WTC11 (cell line): ENCODE measurements at regions not wholly inside any gene's neighbourhood (a gene's known extent, or its start where the extent isn't known, plus 50 kb on each side); places are given as distances from the start of the nearest gene placed in this dataset.

Source experiments
- ATAC-seq: fragments of 200-7000 bp; cut with Tn5 transposase; 2 replicates; pipeline ENCODE4 v1.10.0; 2021; ENCODE audit warnings: mild to moderate bottlenecking, moderate library complexity
- CTCF ChIA-PET: fragments of 300-600 bp; sonication (Branson Sonifier 250); formaldehyde crosslinking; loops from one replicate; lab custom pipeline; 2021; ENCODE audit warnings: antibody characterized with exemption; lab: Charles Lee
- POLR2A ChIA-PET: fragments of 350-600 bp; sonication (Branson Sonifier 250); formaldehyde crosslinking; loops from one replicate; lab custom pipeline; 2021; ENCODE audit warnings: antibody characterized with exemption; lab: Charles Lee
- DNase-seq: peaks from one replicate; pipeline ENCODE4 v3.0.0; 2021; ENCODE audit warnings: low spot score
- H3K27ac Mint-ChIP-seq: 2 replicates; pipeline ENCODE4 v1.8.0; 2021; ENCODE audit warnings: mixed read lengths
- H3K27me3 Mint-ChIP-seq: 2 replicates; pipeline ENCODE4 v1.8.0; 2021; ENCODE audit warnings: low read depth, mild to moderate bottlenecking, moderate library complexity, mixed read lengths
- H3K36me3 Mint-ChIP-seq: 2 replicates; pipeline ENCODE4 v1.8.0; 2021; ENCODE audit warnings: mixed read lengths
- H3K4me1 Mint-ChIP-seq: 2 replicates; pipeline ENCODE4 v1.8.0; 2022; ENCODE audit warnings: mixed read lengths
- H3K4me3 Mint-ChIP-seq: 2 replicates; pipeline ENCODE4 v1.8.0; 2021; ENCODE audit warnings: mild to moderate bottlenecking, moderate library complexity, mixed read lengths
- H3K9me3 Mint-ChIP-seq: 2 replicates; pipeline ENCODE4 v1.8.0; 2021; ENCODE audit warnings: mixed read lengths
- CDX4 ChIP-seq: fragments of 250-450 bp; sonication (Bioruptor Pico); IDR thresholded peaks from 2 replicates; pipeline ENCODE4 v1.9.0; 2021; ENCODE audit warnings: moderate library complexity, mild to moderate bottlenecking, inconsistent platforms, borderline replicate concordance
- ETV6 ChIP-seq: sonication (generic); formaldehyde crosslinking; IDR thresholded peaks from 2 replicates; pipeline ENCODE4 v1.8.1; 2022; ENCODE audit warnings: mild to moderate bottlenecking, missing genetic modification reagents
- KAT7 ChIP-seq: sonication (generic); formaldehyde crosslinking; IDR thresholded peaks from 2 replicates; pipeline ENCODE4 v1.8.1; 2023; ENCODE audit warnings: missing genetic modification reagents, mild to moderate bottlenecking, borderline replicate concordance
- MYBL2 ChIP-seq: sonication (generic); formaldehyde crosslinking; IDR thresholded peaks from 2 replicates; pipeline ENCODE4 v1.8.1; 2023; ENCODE audit warnings: mild to moderate bottlenecking, moderate library complexity, missing genetic modification reagents
- NFYB ChIP-seq: sonication (generic); formaldehyde crosslinking; conservative IDR thresholded peaks from 2 replicates; pipeline ENCODE4 v1.8.0; 2022; ENCODE audit warnings: low read depth, missing genetic modification reagents
- NR2C2 ChIP-seq: sonication (generic); formaldehyde crosslinking; IDR thresholded peaks from 2 replicates; pipeline ENCODE4 v1.8.0; 2022; ENCODE audit warnings: mild to moderate bottlenecking, missing genetic modification reagents
- NR3C1 ChIP-seq: sonication (generic); formaldehyde crosslinking; conservative IDR thresholded peaks from 2 replicates; pipeline ENCODE4 v1.8.1; 2023; ENCODE audit warnings: low read depth, mild to moderate bottlenecking, missing genetic modification reagents
- USF1 ChIP-seq: sonication (generic); formaldehyde crosslinking; IDR thresholded peaks from 2 replicates; pipeline ENCODE4 v1.8.0; 2022; ENCODE audit warnings: mild to moderate bottlenecking, missing genetic modification reagents
- ZBTB43 ChIP-seq: sonication (generic); formaldehyde crosslinking; IDR thresholded peaks from 2 replicates; pipeline ENCODE4 v1.8.1; 2023; ENCODE audit warnings: mild to moderate bottlenecking, missing genetic modification reagents
- ZNF121 ChIP-seq: sonication (generic); formaldehyde crosslinking; IDR thresholded peaks from 2 replicates; pipeline ENCODE4 v1.8.0; 2023; ENCODE audit warnings: missing genetic modification reagents
- ZNF263 ChIP-seq: sonication (generic); formaldehyde crosslinking; IDR thresholded peaks from 2 replicates; pipeline ENCODE4 v1.8.1; 2022; ENCODE audit warnings: low read depth, mild to moderate bottlenecking, moderate library complexity, missing genetic modification reagents
- ZNF281 ChIP-seq: sonication (generic); formaldehyde crosslinking; IDR thresholded peaks from 2 replicates; pipeline ENCODE4 v1.8.0; 2023; ENCODE audit warnings: mild to moderate bottlenecking, missing genetic modification reagents
- ZNF423 ChIP-seq: fragments of 250-450 bp; sonication (Bioruptor Pico); IDR thresholded peaks from 2 replicates; pipeline ENCODE4 v2.1.2; 2022; ENCODE audit warnings: mild to moderate bottlenecking, moderate library complexity
- TF ChIP-seq, protein P1 (sequence below): sonication (generic); formaldehyde crosslinking; IDR thresholded peaks from 2 replicates; pipeline ENCODE4 v1.8.0; 2022; ENCODE audit warnings: mild to moderate bottlenecking, missing genetic modification reagents
- TF ChIP-seq, protein P2 (sequence below): sonication (generic); formaldehyde crosslinking; IDR thresholded peaks from 2 replicates; pipeline ENCODE4 v1.8.1; 2022; ENCODE audit warnings: missing genetic modification reagents, borderline replicate concordance
- TF ChIP-seq, protein P3 (sequence below): fragments of 250-450 bp; sonication (Bioruptor Pico); IDR thresholded peaks from 2 replicates; pipeline ENCODE4 v1.9.0; 2021; ENCODE audit warnings: mild to moderate bottlenecking

DNA sequence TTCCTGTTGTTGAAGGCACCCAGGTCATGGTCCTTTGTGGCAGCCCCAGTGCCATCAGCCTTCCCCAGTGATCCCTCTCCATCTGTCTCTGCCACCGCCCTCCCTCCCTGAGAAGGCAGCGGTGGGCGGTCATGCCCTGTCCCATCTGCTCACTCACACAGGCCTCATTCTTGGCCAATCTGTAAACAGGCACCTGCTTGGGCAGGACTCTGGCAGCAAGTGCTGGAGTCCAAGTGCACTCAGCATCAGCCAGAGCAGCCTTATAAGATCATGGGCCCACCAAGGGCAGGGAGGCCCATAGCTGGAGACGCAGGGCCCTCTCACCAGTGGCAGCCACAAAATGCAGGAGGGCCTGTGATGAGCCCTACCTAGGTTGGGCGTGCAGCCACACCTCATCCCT lies 140.9 kb downstream of the TWIST2 start:
- H3K27me3 Mint-ChIP-seq, result peaks cover under 1% of the 10 kb centered on the region; the same call in 1 of the 2 replicates
- TF ChIP-seq KAT7 (no peak), ZBTB43 (no peak), ZNF263 (no peak), NR3C1 (CRISPR knock-in tag) (no peak), USF1 (CRISPR knock-in tag) (no peak), ETV6 (CRISPR knock-in tag) (no peak), ZNF121 (no peak)
- DNase-seq (no peak), ATAC-seq (no peak)
- ChIA-PET CTCF (no interaction called here), POLR2A (no interaction called here)
- H3K4me1 Mint-ChIP-seq, result peaks cover 6% of the 10 kb centered on the region
- H3K27ac Mint-ChIP-seq, result no peak overlapping the region
- peaks cover 18% of the 10 kb centered on the region for H3K9me3 Mint-ChIP-seq
- H3K36me3 Mint-ChIP-seq, result peaks cover 2% of the 10 kb centered on the region; the same call in 1 of the 2 replicates
- no peak overlapping the region for H3K4me3 Mint-ChIP-seq

DNA sequence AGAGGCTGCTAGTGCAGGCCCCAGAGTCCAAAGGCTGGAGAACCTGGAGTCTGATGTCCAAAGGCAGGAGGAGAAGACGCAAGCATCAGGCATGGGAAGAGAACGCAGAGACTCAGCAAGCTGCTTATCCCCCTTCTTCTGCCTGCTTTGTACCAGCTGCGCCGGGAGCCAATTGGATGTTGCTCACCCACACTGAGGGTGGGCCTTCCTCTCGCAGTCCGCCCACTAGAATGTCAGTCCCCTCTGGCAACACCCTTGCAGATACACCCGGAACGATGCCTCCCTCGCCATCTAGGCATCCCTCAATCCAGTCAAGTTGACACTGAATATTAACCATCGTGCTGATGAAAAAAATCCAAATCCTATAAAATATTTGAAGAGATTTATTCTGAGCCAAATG lies 141.6 kb downstream of the TWIST2 start:
- ChIA-PET CTCF (no interaction called here), POLR2A (no interaction called here)
- H3K9me3 Mint-ChIP-seq, result peaks cover 25% of the 10 kb centered on the region
- H3K4me1 Mint-ChIP-seq, result peaks cover 6% of the 10 kb centered on the region
- no peak overlapping the region for H3K27ac Mint-ChIP-seq
- DNase-seq (no peak), ATAC-seq (no peak)
- H3K27me3 Mint-ChIP-seq, result peaks cover 5% of the 10 kb centered on the region; the same call in 1 of the 2 replicates
- peaks cover 8% of the 10 kb centered on the region for H3K36me3 Mint-ChIP-seq
- no peak overlapping the region for H3K4me3 Mint-ChIP-seq
- TF ChIP-seq MYBL2, result no peak
- no peak for TF ChIP-seq ZBTB43
- no peak for TF ChIP-seq ZNF423
- TF ChIP-seq, protein P1, sequence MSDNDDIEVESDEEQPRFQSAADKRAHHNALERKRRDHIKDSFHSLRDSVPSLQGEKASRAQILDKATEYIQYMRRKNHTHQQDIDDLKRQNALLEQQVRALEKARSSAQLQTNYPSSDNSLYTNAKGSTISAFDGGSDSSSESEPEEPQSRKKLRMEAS, result no peak
- TF ChIP-seq NR2C2, result no peak
- TF ChIP-seq, protein P2, sequence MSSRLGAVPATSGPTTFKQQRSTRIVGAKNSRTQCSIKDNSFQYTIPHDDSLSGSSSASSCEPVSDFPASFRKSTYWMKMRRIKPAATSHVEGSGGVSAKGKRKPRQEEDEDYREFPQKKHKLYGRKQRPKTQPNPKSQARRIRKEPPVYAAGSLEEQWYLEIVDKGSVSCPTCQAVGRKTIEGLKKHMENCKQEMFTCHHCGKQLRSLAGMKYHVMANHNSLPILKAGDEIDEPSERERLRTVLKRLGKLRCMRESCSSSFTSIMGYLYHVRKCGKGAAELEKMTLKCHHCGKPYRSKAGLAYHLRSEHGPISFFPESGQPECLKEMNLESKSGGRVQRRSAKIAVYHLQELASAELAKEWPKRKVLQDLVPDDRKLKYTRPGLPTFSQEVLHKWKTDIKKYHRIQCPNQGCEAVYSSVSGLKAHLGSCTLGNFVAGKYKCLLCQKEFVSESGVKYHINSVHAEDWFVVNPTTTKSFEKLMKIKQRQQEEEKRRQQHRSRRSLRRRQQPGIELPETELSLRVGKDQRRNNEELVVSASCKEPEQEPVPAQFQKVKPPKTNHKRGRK (CRISPR knock-in tag), result no peak
- TF ChIP-seq NFYB (CRISPR knock-in tag), result no peak
- no peak for TF ChIP-seq ZNF281
- TF ChIP-seq, protein P3, sequence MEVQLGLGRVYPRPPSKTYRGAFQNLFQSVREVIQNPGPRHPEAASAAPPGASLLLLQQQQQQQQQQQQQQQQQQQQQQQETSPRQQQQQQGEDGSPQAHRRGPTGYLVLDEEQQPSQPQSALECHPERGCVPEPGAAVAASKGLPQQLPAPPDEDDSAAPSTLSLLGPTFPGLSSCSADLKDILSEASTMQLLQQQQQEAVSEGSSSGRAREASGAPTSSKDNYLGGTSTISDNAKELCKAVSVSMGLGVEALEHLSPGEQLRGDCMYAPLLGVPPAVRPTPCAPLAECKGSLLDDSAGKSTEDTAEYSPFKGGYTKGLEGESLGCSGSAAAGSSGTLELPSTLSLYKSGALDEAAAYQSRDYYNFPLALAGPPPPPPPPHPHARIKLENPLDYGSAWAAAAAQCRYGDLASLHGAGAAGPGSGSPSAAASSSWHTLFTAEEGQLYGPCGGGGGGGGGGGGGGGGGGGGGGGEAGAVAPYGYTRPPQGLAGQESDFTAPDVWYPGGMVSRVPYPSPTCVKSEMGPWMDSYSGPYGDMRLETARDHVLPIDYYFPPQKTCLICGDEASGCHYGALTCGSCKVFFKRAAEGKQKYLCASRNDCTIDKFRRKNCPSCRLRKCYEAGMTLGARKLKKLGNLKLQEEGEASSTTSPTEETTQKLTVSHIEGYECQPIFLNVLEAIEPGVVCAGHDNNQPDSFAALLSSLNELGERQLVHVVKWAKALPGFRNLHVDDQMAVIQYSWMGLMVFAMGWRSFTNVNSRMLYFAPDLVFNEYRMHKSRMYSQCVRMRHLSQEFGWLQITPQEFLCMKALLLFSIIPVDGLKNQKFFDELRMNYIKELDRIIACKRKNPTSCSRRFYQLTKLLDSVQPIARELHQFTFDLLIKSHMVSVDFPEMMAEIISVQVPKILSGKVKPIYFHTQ (CRISPR knock-in tag), result no peak
- TF ChIP-seq CDX4 (CRISPR knock-in tag), result no peak
